Naive thymus-derived CD8-positive, alpha-beta T cell (primary cell): ENCODE measurements at regions not wholly inside any gene's neighbourhood (a gene's known extent, or its start where the extent isn't known, plus 50 kb on each side); places are given as distances from the start of the nearest gene placed in this dataset.

Experiments
- ATAC-seq, 2 donors: fragments of 150-1000 bp; cut with Tn5 transposase in 1 of 2; sonication (Bioruptor Pico), chemical (Tn5 transposase) in 1 of 2; 1 replicate in 1 of 2; 2 replicates in 1 of 2; pipeline ENCODE4 v1.10.0; 2021; ENCODE audit warnings: mild to moderate bottlenecking in 2 of 2, moderate library complexity in 2 of 2
- POLR2A ChIA-PET: fragments of 350-600 bp; sonication (Branson Sonifier 250); formaldehyde crosslinking; loops from one replicate; lab custom pipeline; 2021; ENCODE audit warnings: antibody characterized with exemption; lab: Charles Lee
- DNase-seq, 10 donors: peaks; one replicate each; pipeline versions ENCODE4 v3.0.0 to v3.0.0-alpha.2; 2020 to 2022
- H3K27ac Mint-ChIP-seq, 10 donors: one replicate each; pipeline ENCODE4 v1.8.0; 2020 to 2022; ENCODE audit warnings: mild to moderate bottlenecking in 10 of 10, mixed read lengths in 10 of 10, moderate library complexity in 4 of 10, inconsistent platforms in 1 of 10
- H3K27me3 Mint-ChIP-seq, 5 donors: one replicate each; pipeline ENCODE4 v1.8.0; 2021 to 2022; ENCODE audit warnings: mixed read lengths in 5 of 5
- H3K36me3 Mint-ChIP-seq, 3 donors: one replicate each; pipeline ENCODE4 v1.8.0; 2020 to 2022; ENCODE audit warnings: mixed read lengths in 3 of 3, mild to moderate bottlenecking in 2 of 3, inconsistent platforms in 1 of 3
- H3K4me1 Mint-ChIP-seq, 4 donors: one replicate each; pipeline ENCODE4 v1.8.0; 2021 to 2022; ENCODE audit warnings: mixed read lengths in 4 of 4
- H3K4me3 Mint-ChIP-seq, 10 donors: one replicate each; pipeline ENCODE4 v1.8.0; 2020 to 2022; ENCODE audit warnings: mild to moderate bottlenecking in 10 of 10, mixed read lengths in 10 of 10, moderate library complexity in 6 of 10, inconsistent platforms in 1 of 10
- H3K9me3 Mint-ChIP-seq, 9 donors: one replicate each; pipeline ENCODE4 v1.8.0; 2020 to 2022; ENCODE audit warnings: mixed read lengths in 9 of 9, mild to moderate bottlenecking in 3 of 9, inconsistent platforms in 1 of 9, moderate library complexity in 1 of 9

GRCh38 chr16:65668064-65668595 is 546.3 kb upstream of the CDH11 start:
- peaks cover 0 to 23% (median 5%) of the 10 kb centered on the region in 9 donors for H3K9me3 Mint-ChIP-seq

GRCh38 chr16:65667011-65667578 is 545.2 kb upstream of the CDH11 start:
- POLR2A ChIA-PET: no interaction called here
- Mint-ChIP-seq H3K4me1 (peaks cover 0 to 3% (median 0%) of the 10 kb centered on the region in 4 donors), H3K27me3 (peaks cover 0 to 14% (median 0%) of the 10 kb centered on the region in 5 donors), H3K9me3 (peaks cover 0 to 16% (median 4%) of the 10 kb centered on the region in 9 donors), H3K4me3 (no peak overlapping the region), H3K36me3 (no peaks in the 10 kb centered on the region), H3K27ac (no peak overlapping the region)
- no peak for DNase-seq
- no peak for ATAC-seq

More at GRCh38 chr16:65668064-65668595, 546.3 kb upstream of the CDH11 start:
- H3K4me3 Mint-ChIP-seq: no peak overlapping the region
- H3K27me3 Mint-ChIP-seq: peaks cover 0 to 14% (median 0%) of the 10 kb centered on the region in 5 donors
- ATAC-seq: no peak
- DNase-seq: no peak
- no peaks in the 10 kb centered on the region for H3K36me3 Mint-ChIP-seq
- peaks cover 0 to 3% (median 0%) of the 10 kb centered on the region in 4 donors for H3K4me1 Mint-ChIP-seq
- H3K27ac Mint-ChIP-seq: no peak overlapping the region
- POLR2A ChIA-PET: no interaction called here

- Mint-ChIP-seq H3K4me3 (no peak overlapping the region), H3K27me3 (peaks cover 0 to 9% (median 0%) of the 10 kb centered on the region in 5 donors), H3K36me3 (no peaks in the 10 kb centered on the region), H3K9me3 (peaks cover 0 to 11% (median 4%) of the 10 kb centered on the region in 9 donors), H3K27ac (no peak overlapping the region), H3K4me1 (peaks cover 0 to 3% (median 0%) of the 10 kb centered on the region in 4 donors)
- DNase-seq (no peak), ATAC-seq (no peak)
- POLR2A ChIA-PET: no interaction called here
Observed at GRCh38 chr16:65666132-65666941, 544.5 kb upstream of the CDH11 start.

GRCh38 chr16:65665586-65665985 is 543.7 kb upstream of the CDH11 start:
- Mint-ChIP-seq H3K4me1 (peaks cover 0 to 3% (median 0%) of the 10 kb centered on the region in 4 donors), H3K27ac (no peak overlapping the region), H3K27me3 (peaks cover 0 to 8% (median 0%) of the 10 kb centered on the region in 5 donors), H3K4me3 (no peak overlapping the region), H3K36me3 (no peaks in the 10 kb centered on the region), H3K9me3 (peaks cover 0 to 11% (median 4%) of the 10 kb centered on the region in 9 donors)
- ATAC-seq (no peak), DNase-seq (no peak)
- POLR2A ChIA-PET: no interaction called here

GRCh38 chr16:65663774-65664173 is 541.9 kb upstream of the CDH11 start:
- H3K36me3 Mint-ChIP-seq: no peaks in the 10 kb centered on the region
- peaks cover 0 to 3% (median 0%) of the 10 kb centered on the region in 4 donors for H3K4me1 Mint-ChIP-seq
- ATAC-seq (no peak), DNase-seq (no peak)
- peaks cover 0 to 8% (median 0%) of the 10 kb centered on the region in 5 donors for H3K27me3 Mint-ChIP-seq
- POLR2A ChIA-PET: no interaction called here
- no peak overlapping the region for H3K27ac Mint-ChIP-seq
- peaks cover 0 to 11% (median 3%) of the 10 kb centered on the region in 9 donors for H3K9me3 Mint-ChIP-seq
- H3K4me3 Mint-ChIP-seq: no peak overlapping the region

GRCh38 chr16:65662256-65662655 is 540.4 kb upstream of the CDH11 start:
- H3K4me3 Mint-ChIP-seq: no peak overlapping the region
- ATAC-seq: no peak
- H3K27ac Mint-ChIP-seq: no peak overlapping the region
- POLR2A ChIA-PET: no interaction called here
- peaks cover 0 to 8% (median 2%) of the 10 kb centered on the region in 5 donors for H3K27me3 Mint-ChIP-seq
- no peak for DNase-seq
- peaks cover 0 to 11% (median 3%) of the 10 kb centered on the region in 9 donors for H3K9me3 Mint-ChIP-seq
- H3K36me3 Mint-ChIP-seq: no peaks in the 10 kb centered on the region
- peaks cover 0 to 3% (median 0%) of the 10 kb centered on the region in 4 donors for H3K4me1 Mint-ChIP-seq

- no peak for ATAC-seq
- Mint-ChIP-seq H3K9me3 (peaks cover 0 to 11% (median 3%) of the 10 kb centered on the region in 9 donors), H3K27ac (no peak overlapping the region), H3K4me3 (no peak overlapping the region), H3K36me3 (no peaks in the 10 kb centered on the region), H3K4me1 (peaks cover 0 to 3% (median 0%) of the 10 kb centered on the region in 4 donors), H3K27me3 (peaks cover 0 to 8% (median 2%) of the 10 kb centered on the region in 5 donors)
- DNase-seq: no peak
- POLR2A ChIA-PET: no interaction called here
Observed at GRCh38 chr16:65661558-65661957, 539.7 kb upstream of the CDH11 start.

- DNase-seq (no peak), ATAC-seq (no peak)
- peaks cover 0 to 11% (median 4%) of the 10 kb centered on the region in 9 donors for H3K9me3 Mint-ChIP-seq
- POLR2A ChIA-PET: no interaction called here
- no peak overlapping the region for H3K27ac Mint-ChIP-seq
- no peak overlapping the region for H3K4me3 Mint-ChIP-seq
- peaks cover 0 to 8% (median 4%) of the 10 kb centered on the region in 5 donors for H3K27me3 Mint-ChIP-seq
- H3K36me3 Mint-ChIP-seq: no peaks in the 10 kb centered on the region
- peaks cover 0 to 3% (median 0%) of the 10 kb centered on the region in 4 donors for H3K4me1 Mint-ChIP-seq
Observed at GRCh38 chr16:65660390-65660789, 538.5 kb upstream of the CDH11 start.

- H3K4me1 Mint-ChIP-seq: peaks cover 0 to 3% (median 0%) of the 10 kb centered on the region in 4 donors
- no peak overlapping the region for H3K27ac Mint-ChIP-seq
- peaks cover 0 to 8% (median 4%) of the 10 kb centered on the region in 5 donors for H3K27me3 Mint-ChIP-seq
Observed at GRCh38 chr16:65659758-65660157, 537.9 kb upstream of the CDH11 start.

GRCh38 chr16:65658787-65659220 is 536.9 kb upstream of the CDH11 start:
- no peak overlapping the region for H3K27ac Mint-ChIP-seq
- H3K27me3 Mint-ChIP-seq: peaks cover 0 to 5% (median 4%) of the 10 kb centered on the region in 5 donors
- DNase-seq (no peak), ATAC-seq (no peak)
- no peak overlapping the region for H3K4me3 Mint-ChIP-seq
- peaks cover 0 to 3% (median 0%) of the 10 kb centered on the region in 4 donors for H3K4me1 Mint-ChIP-seq
- POLR2A ChIA-PET: no interaction called here
- H3K9me3 Mint-ChIP-seq: peaks cover 0 to 7% (median 3%) of the 10 kb centered on the region in 9 donors
- H3K36me3 Mint-ChIP-seq: no peaks in the 10 kb centered on the region

More at GRCh38 chr16:65659758-65660157, 537.9 kb upstream of the CDH11 start:
- no peaks in the 10 kb centered on the region for H3K36me3 Mint-ChIP-seq
- H3K4me3 Mint-ChIP-seq: no peak overlapping the region
- DNase-seq: no peak
- H3K9me3 Mint-ChIP-seq: peaks cover 0 to 11% (median 4%) of the 10 kb centered on the region in 9 donors
- no peak for ATAC-seq
- POLR2A ChIA-PET: no interaction called here

GRCh38 chr16:65658349-65658748 is 536.5 kb upstream of the CDH11 start:
- Mint-ChIP-seq H3K4me3 (no peak overlapping the region), H3K9me3 (peaks cover 0 to 6% (median 0%) of the 10 kb centered on the region in 9 donors), H3K4me1 (no peaks in the 10 kb centered on the region), H3K27me3 (peaks cover 0 to 5% (median 2%) of the 10 kb centered on the region in 5 donors), H3K36me3 (no peaks in the 10 kb centered on the region), H3K27ac (no peak overlapping the region)
- ATAC-seq: no peak
- POLR2A ChIA-PET: no interaction called here
- DNase-seq: no peak

- no peak for ATAC-seq
- no peak overlapping the region for H3K4me3 Mint-ChIP-seq
- no peak for DNase-seq
- no peaks in the 10 kb centered on the region for H3K36me3 Mint-ChIP-seq
- POLR2A ChIA-PET: no interaction called here
- H3K4me1 Mint-ChIP-seq: no peaks in the 10 kb centered on the region
- H3K9me3 Mint-ChIP-seq: peaks cover 0 to 4% (median 0%) of the 10 kb centered on the region in 9 donors
- peaks cover 0 to 5% (median 2%) of the 10 kb centered on the region in 5 donors for H3K27me3 Mint-ChIP-seq
- H3K27ac Mint-ChIP-seq: no peak overlapping the region
Observed at GRCh38 chr16:65657556-65657955, 535.7 kb upstream of the CDH11 start.

GRCh38 chr16:65657071-65657494 is 535.2 kb upstream of the CDH11 start:
- Mint-ChIP-seq H3K27ac (no peak overlapping the region), H3K4me1 (no peaks in the 10 kb centered on the region), H3K27me3 (peaks cover 0 to 5% (median 2%) of the 10 kb centered on the region in 5 donors), H3K9me3 (peaks cover 0 to 4% (median 0%) of the 10 kb centered on the region in 9 donors), H3K36me3 (no peaks in the 10 kb centered on the region), H3K4me3 (no peak overlapping the region)
- DNase-seq: no peak
- ATAC-seq: no peak
- POLR2A ChIA-PET: no interaction called here
